Astrocyte (in vitro differentiated cells and primary cell): ENCODE measurements at regions not wholly inside any gene's neighbourhood (a gene's known extent, or its start where the extent isn't known, plus 50 kb on each side); places are given as distances from the start of the nearest gene placed in this dataset.

ENCODE experiments used
- DNase-seq: peaks from one replicate; pipeline ENCODE4 v3.0.0-alpha.2; 2010; ENCODE audit warnings: low read depth
- FAIRE-seq: peaks from 2 replicates; lab custom pipeline; 2011; peaks lifted over from hg19 to GRCh38; lab: Jason Lieb, UNC
- H2AFZ ChIP-seq: 2 replicates; pipeline ENCODE4 v1.6.0; 2012; ENCODE audit warnings: low read depth, low read length, inconsistent platforms
- H3K27ac ChIP-seq: 2 replicates; pipeline ENCODE4 v1.5.1; 2011; ENCODE audit warnings: low read depth, low read length, inconsistent platforms
- H3K27me3 ChIP-seq: 2 replicates; pipeline ENCODE4 v1.6.0; 2011; ENCODE audit warnings: low read length, inconsistent platforms; ENCODE audit not compliant: insufficient read depth
- H3K36me3 ChIP-seq: 2 replicates; pipeline ENCODE4 v1.5.1; 2011; ENCODE audit warnings: low read length, inconsistent platforms; ENCODE audit not compliant: insufficient read depth
- H3K4me1 ChIP-seq: 2 replicates; pipeline ENCODE4 v1.5.1; 2011; ENCODE audit warnings: low read length, inconsistent platforms; ENCODE audit not compliant: insufficient read depth
- H3K4me2 ChIP-seq: 2 replicates; pipeline ENCODE4 v1.6.0; 2012; ENCODE audit warnings: low read length, inconsistent platforms
- H3K4me3 ChIP-seq: 2 replicates; pipeline ENCODE4 v1.5.1; 2011; ENCODE audit warnings: low read depth, mild to moderate bottlenecking, low read length, inconsistent platforms; ENCODE audit not compliant: insufficient read depth
- H3K79me2 ChIP-seq: 2 replicates; pipeline ENCODE4 v1.6.0; 2012; ENCODE audit warnings: mild to moderate bottlenecking, low read length, inconsistent platforms; ENCODE audit not compliant: insufficient read depth
- H3K9ac ChIP-seq: 2 replicates; pipeline ENCODE4 v1.6.0; 2012; ENCODE audit warnings: mild to moderate bottlenecking, low read length, inconsistent platforms
- H3K9me3 ChIP-seq: 2 replicates; pipeline ENCODE4 v1.5.1; 2012; ENCODE audit warnings: low read depth, mild to moderate bottlenecking, low read length, inconsistent platforms; ENCODE audit not compliant: insufficient read depth
- H4K20me1 ChIP-seq: 2 replicates; pipeline ENCODE4 v1.6.0; 2012; ENCODE audit warnings: low read length, inconsistent platforms; ENCODE audit not compliant: insufficient read depth
- H3K27ac Mint-ChIP-seq: one replicate; pipeline ENCODE4 v1.8.0; 2021; ENCODE audit warnings: mild to moderate bottlenecking, mixed read lengths; ENCODE audit not compliant: unreplicated experiment
- H3K27me3 Mint-ChIP-seq: one replicate; pipeline ENCODE4 v1.8.0; 2021; ENCODE audit warnings: low read depth, mixed read lengths; ENCODE audit not compliant: unreplicated experiment
- H3K36me3 Mint-ChIP-seq: one replicate; pipeline ENCODE4 v1.8.0; 2021; ENCODE audit warnings: low read depth, mixed read lengths; ENCODE audit not compliant: unreplicated experiment
- H3K4me1 Mint-ChIP-seq: one replicate; pipeline ENCODE4 v1.8.0; 2021; ENCODE audit warnings: low read depth, mixed read lengths; ENCODE audit not compliant: unreplicated experiment
- H3K4me3 Mint-ChIP-seq: one replicate; pipeline ENCODE4 v1.8.0; 2021; ENCODE audit warnings: mild to moderate bottlenecking, moderate library complexity, mixed read lengths; ENCODE audit not compliant: unreplicated experiment
- H3K9me3 Mint-ChIP-seq: one replicate; pipeline ENCODE4 v1.8.0; 2021; ENCODE audit warnings: mild to moderate bottlenecking, mixed read lengths; ENCODE audit not compliant: unreplicated experiment
- EZH2 ChIP-seq: IDR thresholded peaks from 2 replicates; pipeline ENCODE4 v1.6.1; 2012; ENCODE audit warnings: mild to moderate bottlenecking, low read length, inconsistent platforms; ENCODE audit not compliant: insufficient read depth
- TF ChIP-seq, protein P1 (sequence below): IDR thresholded peaks from 2 replicates; pipeline ENCODE4 v1.5.1; 2011; ENCODE audit warnings: low read depth, mild to moderate bottlenecking, inconsistent platforms, low read length, moderate library complexity; ENCODE audit not compliant: insufficient read depth

DNA sequence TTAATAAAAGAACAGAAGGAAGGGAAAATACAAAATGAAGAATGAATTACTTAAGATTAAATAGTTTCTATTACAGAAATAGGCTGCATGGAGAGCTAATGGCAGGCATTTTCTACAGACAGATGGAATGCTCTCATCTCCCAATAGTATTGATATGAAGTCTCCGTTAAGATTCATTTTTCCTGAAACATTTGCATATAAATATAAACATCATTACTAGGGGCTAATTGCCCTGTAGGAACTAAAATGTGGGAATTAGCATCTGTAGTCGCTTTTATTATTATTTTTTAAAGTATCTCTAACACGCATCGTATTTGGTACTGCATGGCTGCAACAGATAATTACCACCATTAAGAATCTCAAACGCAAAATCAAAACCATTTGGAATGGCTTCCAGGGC lies 2275.5 kb downstream of the MAT2B start:
- H4K20me1 ChIP-seq: no peaks in the 10 kb centered on the region
- FAIRE-seq (no peak), DNase-seq (no peak)
- H3K4me2 ChIP-seq: no peak overlapping the region
- Mint-ChIP-seq H3K27me3 (no peaks in the 10 kb centered on the region), H3K36me3 (no peaks in the 10 kb centered on the region), H3K4me3 (no peak overlapping the region), H3K4me1 (no peaks in the 10 kb centered on the region), H3K27ac (no peak overlapping the region), H3K9me3 (no peaks in the 10 kb centered on the region)
- H3K27me3 ChIP-seq: no peaks in the 10 kb centered on the region
- H3K9me3 ChIP-seq: no peaks in the 10 kb centered on the region
- H3K4me1 ChIP-seq: no peaks in the 10 kb centered on the region
- no peaks in the 10 kb centered on the region for H3K79me2 ChIP-seq
- no peak overlapping the region for H3K9ac ChIP-seq
- no peaks in the 10 kb centered on the region for H3K36me3 ChIP-seq
- H3K27ac ChIP-seq: no peak overlapping the region
- H2AFZ ChIP-seq: no peak overlapping the region
- no peak overlapping the region for H3K4me3 ChIP-seq
- TF ChIP-seq, protein P1, sequence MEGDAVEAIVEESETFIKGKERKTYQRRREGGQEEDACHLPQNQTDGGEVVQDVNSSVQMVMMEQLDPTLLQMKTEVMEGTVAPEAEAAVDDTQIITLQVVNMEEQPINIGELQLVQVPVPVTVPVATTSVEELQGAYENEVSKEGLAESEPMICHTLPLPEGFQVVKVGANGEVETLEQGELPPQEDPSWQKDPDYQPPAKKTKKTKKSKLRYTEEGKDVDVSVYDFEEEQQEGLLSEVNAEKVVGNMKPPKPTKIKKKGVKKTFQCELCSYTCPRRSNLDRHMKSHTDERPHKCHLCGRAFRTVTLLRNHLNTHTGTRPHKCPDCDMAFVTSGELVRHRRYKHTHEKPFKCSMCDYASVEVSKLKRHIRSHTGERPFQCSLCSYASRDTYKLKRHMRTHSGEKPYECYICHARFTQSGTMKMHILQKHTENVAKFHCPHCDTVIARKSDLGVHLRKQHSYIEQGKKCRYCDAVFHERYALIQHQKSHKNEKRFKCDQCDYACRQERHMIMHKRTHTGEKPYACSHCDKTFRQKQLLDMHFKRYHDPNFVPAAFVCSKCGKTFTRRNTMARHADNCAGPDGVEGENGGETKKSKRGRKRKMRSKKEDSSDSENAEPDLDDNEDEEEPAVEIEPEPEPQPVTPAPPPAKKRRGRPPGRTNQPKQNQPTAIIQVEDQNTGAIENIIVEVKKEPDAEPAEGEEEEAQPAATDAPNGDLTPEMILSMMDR: no peak
- no peak for TF ChIP-seq EZH2

DNA sequence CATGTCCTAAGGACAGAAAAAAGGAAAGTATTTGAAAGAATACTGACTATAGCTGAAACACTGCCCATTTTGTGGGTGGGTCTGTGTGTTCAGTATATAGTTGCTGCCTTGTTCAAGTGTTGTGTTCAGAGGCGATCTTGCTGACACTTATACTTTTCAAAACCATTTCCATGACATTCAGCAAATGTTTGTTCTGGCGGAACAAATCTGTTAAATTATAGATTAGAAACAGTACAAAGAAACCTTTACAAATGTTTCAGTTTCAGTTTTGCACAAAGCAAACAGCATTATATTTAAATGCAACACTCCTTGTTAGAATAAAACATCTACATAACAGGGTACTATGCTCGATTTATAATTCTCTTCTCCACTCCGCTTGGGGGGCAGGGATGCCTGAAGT lies 2276.3 kb downstream of the MAT2B start:
- Histone ChIP-seq H3K4me3 (no peak overlapping the region), H3K27ac (no peak overlapping the region), H3K79me2 (no peaks in the 10 kb centered on the region), H3K27me3 (no peaks in the 10 kb centered on the region), H3K36me3 (no peaks in the 10 kb centered on the region), H3K9ac (no peak overlapping the region), H3K4me1 (no peaks in the 10 kb centered on the region), H2AFZ (no peak overlapping the region), H3K4me2 (no peak overlapping the region), H3K9me3 (no peaks in the 10 kb centered on the region), H4K20me1 (no peaks in the 10 kb centered on the region)
- Mint-ChIP-seq H3K27ac (no peak overlapping the region), H3K27me3 (no peaks in the 10 kb centered on the region), H3K4me3 (no peak overlapping the region), H3K4me1 (no peaks in the 10 kb centered on the region), H3K9me3 (no peaks in the 10 kb centered on the region), H3K36me3 (no peaks in the 10 kb centered on the region)
- FAIRE-seq (no peak), DNase-seq (no peak)
- no peak for TF ChIP-seq EZH2
- TF ChIP-seq, protein P1: no peak

DNA sequence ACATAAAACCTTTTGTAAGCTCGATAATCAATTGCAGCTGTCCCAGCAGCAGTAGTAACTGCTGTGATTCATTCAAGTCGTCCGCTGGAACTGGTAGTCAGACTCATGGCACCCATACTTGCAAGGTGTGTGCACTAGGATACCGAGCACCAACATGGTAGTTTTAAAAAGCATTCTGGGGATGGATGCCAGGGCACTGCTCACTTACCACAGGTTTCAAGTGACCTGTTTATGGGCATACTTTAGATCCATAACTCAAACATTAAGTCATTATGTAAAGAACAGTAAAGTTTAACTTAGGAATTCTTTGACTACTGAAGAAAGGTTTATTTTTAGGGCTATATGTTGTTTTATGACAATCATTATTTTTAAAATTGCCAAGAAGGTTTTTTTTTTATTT lies 2277.6 kb downstream of the MAT2B start:
- Histone ChIP-seq H3K27ac (no peak overlapping the region), H2AFZ (no peak overlapping the region), H4K20me1 (no peaks in the 10 kb centered on the region), H3K4me2 (no peak overlapping the region), H3K36me3 (no peaks in the 10 kb centered on the region), H3K27me3 (no peaks in the 10 kb centered on the region), H3K4me3 (no peak overlapping the region), H3K79me2 (no peaks in the 10 kb centered on the region), H3K4me1 (no peaks in the 10 kb centered on the region), H3K9me3 (no peaks in the 10 kb centered on the region), H3K9ac (no peak overlapping the region)
- Mint-ChIP-seq H3K4me3 (no peak overlapping the region), H3K27me3 (no peaks in the 10 kb centered on the region), H3K4me1 (no peaks in the 10 kb centered on the region), H3K9me3 (no peaks in the 10 kb centered on the region), H3K36me3 (no peaks in the 10 kb centered on the region), H3K27ac (no peak overlapping the region)
- DNase-seq (no peak), FAIRE-seq (no peak)
- no peak for TF ChIP-seq EZH2
- TF ChIP-seq, protein P1: no peak
